ENCODE measurements at regions not wholly inside any gene's neighbourhood (a gene's known extent, or its start where the extent isn't known, plus 50 kb on each side); places are given as distances from the start of the nearest gene placed in this dataset.
A peak's percentile ranks its signal among the peaks of the same experiment; 100 is the strongest.

GRCh38 chr17:6343191-6343590 lies 91.7 kb downstream of the AIPL1 start:
- Histone ChIP-seq H3K4me3 (ENCODE audit: insufficient read depth, low read depth, low read length) (no peak overlapping the region), H3K27me3 (ENCODE audit: control insufficient read depth, insufficient read depth, low read length) (no peaks in the 10 kb centered on the region), H3K36me3 (replicated peaks; ENCODE audit: control insufficient read depth, insufficient read depth, low read length) (no peaks in the 10 kb centered on the region)
- DNase-seq: no peak

GRCh38 chr17:6340708-6341107 lies 94.2 kb downstream of the AIPL1 start:
- no peak overlapping the region for H3K4me3 ChIP-seq (ENCODE audit: insufficient read depth, low read depth, low read length)
- H3K27me3 ChIP-seq (ENCODE audit: control insufficient read depth, insufficient read depth, low read length): no peaks in the 10 kb centered on the region; the same call in 1 of the 2 replicates
- no peaks in the 10 kb centered on the region for H3K36me3 ChIP-seq (replicated peaks; ENCODE audit: control insufficient read depth, insufficient read depth, low read length)
- DNase-seq: no peak

DNA sequence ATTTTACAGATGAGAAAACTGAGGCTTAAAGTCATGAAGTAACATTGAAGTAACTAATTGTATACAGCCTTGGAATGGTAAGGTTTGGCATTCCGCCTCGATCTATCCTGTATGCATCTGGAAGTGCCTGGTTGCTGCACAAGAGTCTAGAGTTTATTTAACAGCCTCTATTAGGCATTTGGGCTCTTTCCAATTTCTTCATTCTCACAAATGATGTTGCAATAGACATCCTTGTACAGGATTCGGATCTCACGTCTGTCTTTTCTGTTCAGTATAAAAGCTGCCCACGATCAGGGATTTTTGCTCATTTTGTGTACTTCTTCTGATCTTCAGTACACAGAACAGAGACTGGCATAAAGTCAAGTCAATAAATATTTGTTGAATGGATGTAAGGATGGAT lies 100.5 kb downstream of the AIPL1 start:
- no peak overlapping the region for H3K4me3 ChIP-seq (ENCODE audit: insufficient read depth, low read depth, low read length)
- H3K27me3 ChIP-seq (ENCODE audit: control insufficient read depth, insufficient read depth, low read length): no peaks in the 10 kb centered on the region; the same call in 1 of the 2 replicates
- DNase-seq: no peak
- H3K36me3 ChIP-seq (replicated peaks; ENCODE audit: control insufficient read depth, insufficient read depth, low read length): no peaks in the 10 kb centered on the region

DNA sequence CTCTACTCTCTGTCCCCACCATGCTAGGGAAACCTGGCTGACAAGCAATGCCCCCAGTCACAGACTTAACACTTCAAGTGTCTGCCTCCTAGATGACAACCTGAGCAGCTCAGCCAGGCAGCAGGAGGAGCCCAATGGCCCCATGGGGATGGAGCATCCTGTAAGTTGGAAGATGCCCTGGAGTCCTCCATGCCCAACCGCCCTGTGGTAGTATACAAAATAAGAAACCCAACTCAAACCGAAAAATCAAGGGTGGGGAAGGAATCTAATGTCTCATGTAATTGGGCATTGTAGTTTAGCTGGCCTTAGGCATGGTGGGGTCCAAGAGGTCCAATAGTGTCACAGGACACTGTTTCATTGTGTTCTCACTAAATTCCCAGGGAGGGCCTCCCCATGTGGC lies 104.0 kb downstream of the AIPL1 start:
- no peaks in the 10 kb centered on the region for H3K27me3 ChIP-seq (ENCODE audit: control insufficient read depth, insufficient read depth, low read length)
- no peak for DNase-seq
- no peaks in the 10 kb centered on the region for H3K36me3 ChIP-seq (replicated peaks; ENCODE audit: control insufficient read depth, insufficient read depth, low read length)
- no peak overlapping the region for H3K4me3 ChIP-seq (ENCODE audit: insufficient read depth, low read depth, low read length)

DNA sequence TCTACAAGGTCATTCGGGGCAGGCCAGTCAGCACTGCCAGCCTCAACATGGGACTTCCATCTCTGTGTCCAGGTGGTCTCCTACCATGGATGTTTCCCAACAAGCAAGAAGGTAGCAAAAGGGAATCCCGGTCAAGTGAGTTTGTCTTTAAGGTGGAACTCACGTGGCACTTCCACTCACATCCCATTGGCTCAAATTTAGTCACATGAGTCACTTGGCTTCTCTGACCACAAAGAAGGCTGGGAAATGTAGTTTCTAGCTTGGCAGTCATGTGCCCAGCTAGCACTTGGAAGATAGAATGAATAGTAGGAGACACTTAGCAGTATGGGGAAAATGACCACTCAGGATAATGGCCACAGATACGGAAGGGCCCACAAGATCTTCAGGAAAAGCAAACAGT lies 106.6 kb downstream of the AIPL1 start:
- no peaks in the 10 kb centered on the region for H3K27me3 ChIP-seq (ENCODE audit: control insufficient read depth, insufficient read depth, low read length)
- no peaks in the 10 kb centered on the region for H3K36me3 ChIP-seq (replicated peaks; ENCODE audit: control insufficient read depth, insufficient read depth, low read length)
- no peak for DNase-seq
- H3K4me3 ChIP-seq (ENCODE audit: insufficient read depth, low read depth, low read length): no peak overlapping the region

DNA sequence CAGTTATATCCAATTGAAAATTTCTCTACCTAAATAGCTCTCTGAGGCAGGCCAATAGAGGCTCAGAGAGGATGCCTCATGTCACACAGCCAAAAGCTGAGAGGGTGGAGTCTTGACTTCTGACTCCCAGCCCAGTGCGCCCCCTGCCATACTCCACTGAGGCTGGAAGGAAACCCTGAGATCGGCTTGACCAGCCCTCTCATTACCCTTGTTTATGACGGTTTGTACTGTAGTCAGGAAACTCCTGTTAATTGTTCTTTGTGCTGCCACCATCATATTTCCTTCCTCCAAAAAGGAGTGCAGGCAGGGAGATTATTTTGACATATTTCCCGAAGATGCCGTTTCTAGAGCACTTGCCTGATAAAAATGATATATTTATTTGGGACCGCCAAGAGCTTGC lies 107.9 kb downstream of the AIPL1 start:
- Histone ChIP-seq H3K27me3 (ENCODE audit: control insufficient read depth, insufficient read depth, low read length) (no peaks in the 10 kb centered on the region), H3K36me3 (replicated peaks; ENCODE audit: control insufficient read depth, insufficient read depth, low read length) (no peaks in the 10 kb centered on the region), H3K4me3 (ENCODE audit: insufficient read depth, low read depth, low read length) (no peak overlapping the region)
- peak; percentile 54 for DNase-seq

DNA sequence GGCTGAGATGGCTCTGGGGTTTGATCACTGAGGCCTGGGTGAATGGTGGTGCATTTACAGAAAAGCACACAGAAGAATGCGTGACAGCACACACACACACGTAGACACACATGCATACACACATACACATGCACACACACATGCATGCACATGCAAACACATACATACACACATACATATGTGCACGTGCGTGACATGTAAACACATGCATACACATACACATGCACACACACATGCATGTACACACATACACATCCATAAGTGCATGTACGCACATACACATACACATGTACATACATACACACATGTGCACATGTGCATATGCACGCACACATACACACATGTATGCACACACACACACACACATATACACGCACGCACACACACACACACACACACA lies 108.4 kb downstream of the AIPL1 start:
- no peak for DNase-seq
- H3K27me3 ChIP-seq (ENCODE audit: control insufficient read depth, insufficient read depth, low read length): no peaks in the 10 kb centered on the region
- H3K36me3 ChIP-seq (replicated peaks; ENCODE audit: control insufficient read depth, insufficient read depth, low read length): no peaks in the 10 kb centered on the region
- H3K4me3 ChIP-seq (ENCODE audit: insufficient read depth, low read depth, low read length): no peak overlapping the region

- H3K4me3 ChIP-seq (ENCODE audit: insufficient read depth, low read depth, low read length): no peak overlapping the region
- DNase-seq: no peak
- H3K27me3 ChIP-seq (ENCODE audit: control insufficient read depth, insufficient read depth, low read length): no peaks in the 10 kb centered on the region
- H3K36me3 ChIP-seq (replicated peaks; ENCODE audit: control insufficient read depth, insufficient read depth, low read length): no peaks in the 10 kb centered on the region
Measured at GRCh38 chr17:6325741-6326140, 109.2 kb downstream of the AIPL1 start.

- no peaks in the 10 kb centered on the region for H3K36me3 ChIP-seq (replicated peaks; ENCODE audit: control insufficient read depth, insufficient read depth, low read length)
- no peaks in the 10 kb centered on the region for H3K27me3 ChIP-seq (ENCODE audit: control insufficient read depth, insufficient read depth, low read length)
- DNase-seq: no peak
- H3K4me3 ChIP-seq (ENCODE audit: insufficient read depth, low read depth, low read length): no peak overlapping the region
Measured at GRCh38 chr17:6325051-6325450, 109.9 kb downstream of the AIPL1 start.

GRCh38 chr17:6323626-6324356 lies 111.1 kb downstream of the AIPL1 start:
- peak; percentile 55 for DNase-seq
- no peak overlapping the region for H3K4me3 ChIP-seq (ENCODE audit: insufficient read depth, low read depth, low read length)
- H3K36me3 ChIP-seq (replicated peaks; ENCODE audit: control insufficient read depth, insufficient read depth, low read length): no peaks in the 10 kb centered on the region
- no peaks in the 10 kb centered on the region for H3K27me3 ChIP-seq (ENCODE audit: control insufficient read depth, insufficient read depth, low read length)

DNA sequence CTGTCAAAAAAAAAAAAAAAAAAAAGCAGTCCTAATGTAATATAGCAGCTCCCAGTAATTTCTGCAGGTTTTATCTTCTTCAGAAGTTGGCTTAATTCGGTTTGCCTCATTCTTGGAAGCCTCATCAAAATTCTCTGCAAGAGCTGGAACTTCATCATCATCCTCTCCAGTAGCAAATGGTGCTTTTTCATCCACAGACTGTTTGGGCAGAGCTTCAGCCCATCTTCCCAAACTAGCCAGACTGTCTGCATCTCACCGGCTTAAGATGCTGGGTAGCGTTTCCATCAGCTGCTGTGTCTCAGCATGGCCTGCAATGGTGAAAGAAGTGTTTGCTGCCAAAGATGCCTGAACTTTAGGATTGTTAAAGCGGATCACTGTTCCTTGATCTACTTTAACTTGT lies 112.6 kb downstream of the AIPL1 start:
- no peak overlapping the region for H3K4me3 ChIP-seq (ENCODE audit: insufficient read depth, low read depth, low read length)
- H3K27me3 ChIP-seq (ENCODE audit: control insufficient read depth, insufficient read depth, low read length): no peaks in the 10 kb centered on the region
- DNase-seq: no peak
- no peaks in the 10 kb centered on the region for H3K36me3 ChIP-seq (replicated peaks; ENCODE audit: control insufficient read depth, insufficient read depth, low read length)

DNA sequence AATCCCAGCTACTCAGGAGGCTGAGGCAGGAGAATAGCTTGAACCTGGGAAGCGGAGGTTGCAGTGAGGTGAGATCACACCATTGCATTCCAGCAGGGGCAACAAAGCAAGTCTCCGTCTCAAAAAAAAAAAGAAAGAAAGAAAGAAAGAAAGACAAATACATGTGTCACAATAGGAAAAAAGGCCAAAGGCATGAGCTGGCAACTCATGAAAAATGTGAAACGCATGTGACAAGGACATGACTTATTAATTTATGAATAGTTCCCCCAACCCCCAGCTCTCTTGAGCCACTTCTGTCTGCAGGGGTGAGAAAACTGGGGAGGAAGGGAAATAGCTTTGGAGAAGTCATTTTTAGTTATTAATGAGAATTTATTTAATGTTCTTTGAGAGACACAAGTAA lies 120.6 kb downstream of the AIPL1 start:
- Histone ChIP-seq H3K36me3 (replicated peaks; ENCODE audit: control insufficient read depth, insufficient read depth, low read length) (no peaks in the 10 kb centered on the region), H3K4me3 (ENCODE audit: insufficient read depth, low read depth, low read length) (no peak overlapping the region), H3K27me3 (ENCODE audit: control insufficient read depth, insufficient read depth, low read length) (no peaks in the 10 kb centered on the region)

DNA sequence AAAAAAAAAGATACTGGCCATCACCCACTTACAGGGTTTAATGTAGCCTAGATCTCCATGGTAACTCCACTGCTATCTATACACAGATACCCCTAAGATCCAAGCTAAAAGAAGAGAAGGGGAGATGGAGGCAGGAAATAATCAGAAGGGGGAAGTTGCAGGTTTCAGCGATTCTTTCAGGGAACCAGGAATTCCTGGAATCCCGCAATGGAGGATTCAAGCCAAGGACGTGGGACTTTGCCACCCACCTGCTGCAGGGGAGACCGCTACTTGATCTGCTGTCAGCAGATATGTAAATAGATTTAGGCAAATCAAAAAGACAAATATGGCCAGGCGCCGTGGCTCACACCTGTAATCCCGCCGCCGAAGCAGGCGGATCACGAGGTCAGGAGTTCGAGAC lies 121.1 kb downstream of the AIPL1 start:
- Histone ChIP-seq H3K27me3 (ENCODE audit: control insufficient read depth, insufficient read depth, low read length) (no peaks in the 10 kb centered on the region), H3K36me3 (replicated peaks; ENCODE audit: control insufficient read depth, insufficient read depth, low read length) (no peaks in the 10 kb centered on the region), H3K4me3 (ENCODE audit: insufficient read depth, low read depth, low read length) (no peak overlapping the region)
- peak; percentile 13 for DNase-seq

More for the DNA sequence above, 120.6 kb downstream of the AIPL1 start:
- no peak for DNase-seq

DNA sequence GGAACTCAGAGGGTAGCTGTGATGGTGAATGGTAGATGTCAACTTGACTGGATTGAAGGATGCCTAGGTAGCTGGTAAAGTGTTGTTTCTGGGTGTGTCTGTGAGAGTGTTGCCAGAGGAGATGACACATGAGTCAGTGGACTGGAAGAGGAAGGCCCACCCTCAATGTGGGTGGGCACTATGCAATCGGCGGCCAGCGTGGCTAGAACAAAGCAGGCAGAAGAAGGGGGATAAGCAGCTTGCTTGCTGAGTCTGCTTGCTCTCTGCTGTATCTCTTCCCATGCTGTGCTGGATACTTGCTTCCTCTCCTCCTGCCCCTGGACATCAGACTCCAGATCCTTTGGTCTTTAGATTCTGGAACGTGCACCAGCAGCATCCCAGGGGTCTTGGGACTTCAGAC lies 128.1 kb downstream of the AIPL1 start:
- no peaks in the 10 kb centered on the region; the same call in 1 of the 2 replicates for H3K27me3 ChIP-seq (ENCODE audit: control insufficient read depth, insufficient read depth, low read length)
- DNase-seq: no peak
- H3K36me3 ChIP-seq (replicated peaks; ENCODE audit: control insufficient read depth, insufficient read depth, low read length): no peaks in the 10 kb centered on the region
- no peak overlapping the region for H3K4me3 ChIP-seq (ENCODE audit: insufficient read depth, low read depth, low read length)

GRCh38 chr17:6305613-6306360 lies 129.1 kb downstream of the AIPL1 start:
- H3K27me3 ChIP-seq (ENCODE audit: control insufficient read depth, insufficient read depth, low read length): no peaks in the 10 kb centered on the region; the same call in 1 of the 2 replicates
- H3K36me3 ChIP-seq (replicated peaks; ENCODE audit: control insufficient read depth, insufficient read depth, low read length): no peaks in the 10 kb centered on the region
- no peak for DNase-seq
- no peak overlapping the region for H3K4me3 ChIP-seq (ENCODE audit: insufficient read depth, low read depth, low read length)
